ENCODE measurements at regions not wholly inside any gene's neighbourhood (a gene's known extent, or its start where the extent isn't known, plus 50 kb on each side); places are given as distances from the start of the nearest gene placed in this dataset.

- no peak for TF ChIP-seq CTCF (conservative IDR thresholded peaks at IDR 0.05 in 1 of 2, IDR thresholded peaks at IDR 0.05 in 1 of 2; ENCODE audit: extremely low read depth in 1 of 2, insufficient read depth in 1 of 2, low read depth in 1 of 2, low read length in 2 of 2)
- no peak for TF ChIP-seq EZH2 (IDR thresholded peaks at IDR 0.05; ENCODE audit: borderline replicate concordance, low read length)
Measured at GRCh38 chr2:172326211-172326509, 101.2 kb upstream of the ITGA6 start.
